ENCODE measurements at regions not wholly inside any gene's neighbourhood (a gene's known extent, or its start where the extent isn't known, plus 50 kb on each side); places are given as distances from the start of the nearest gene placed in this dataset.

- no TSS peak for BruUV-seq (replicated peaks)
- Histone ChIP-seq H3K9me3 (replicated peaks; ENCODE audit: control insufficient read depth, insufficient read depth, low read length) (no peaks in the 10 kb centered on the region), H3K9ac (replicated peaks; ENCODE audit: extremely low read depth, insufficient read depth, low read length) (no peak overlapping the region), H3K4me2 (ENCODE audit: insufficient read depth, low read length) (no peak overlapping the region), H3K36me3 (ENCODE audit: control insufficient read depth in 2 of 2, extremely low read depth in 1 of 2, insufficient read depth in 2 of 2, low read length in 2 of 2) (no peaks in the 10 kb centered on the region), H3K9me1 (replicated peaks; ENCODE audit: control insufficient read depth, extremely low read depth, insufficient read depth, low read length) (no peaks in the 10 kb centered on the region), H3K27me3 (ENCODE audit: control insufficient read depth in 2 of 2, insufficient read depth in 2 of 2, low read length in 2 of 2) (no peaks in the 10 kb centered on the region), H2AFZ (ENCODE audit: low read depth, low read length) (no peak overlapping the region), H3K27ac (ENCODE audit: insufficient read depth, low read depth, low read length) (no peak overlapping the region), H3K4me1 (ENCODE audit: control insufficient read depth, extremely low read depth, insufficient read depth, low read length) (no peaks in the 10 kb centered on the region), H4K20me1 (replicated peaks; ENCODE audit: control insufficient read depth, extremely low read depth, insufficient read depth, low read length) (no peaks in the 10 kb centered on the region), H3K4me3 (replicated peaks in 1 of 3; ENCODE audit: insufficient read depth in 1 of 3, low read depth in 1 of 3, low read length in 3 of 3) (no peak overlapping the region), H3K79me2 (ENCODE audit: control insufficient read depth, insufficient read depth, low read length) (no peaks in the 10 kb centered on the region)
- intact Hi-C loops (cut with micrococcal nuclease) (no loop called here), dilution Hi-C loops (cut with MboI; ENCODE audit: extremely low pct_ligation_motif_present, low sequenced_read_pairs) (no loop called here)
- DNase-seq (ENCODE audit: low read depth, low spot score) (peak; percentile 9), FAIRE-seq (no peak)
- CTCF ChIA-PET, result interaction anchor here (0.6 to 0.9 kb wide), 2 partner anchors 10 to 16 kb away, joined by 3 read pairs; no protein-coding TSS in a partner anchor
- peak; percentile 41 to 62 for TF ChIP-seq CTCF (IDR thresholded peaks at IDR 0.05; ENCODE audit: extremely low read depth in 1 of 2, insufficient read depth in 1 of 2, low read depth in 1 of 2, low read length in 2 of 2)
- no peak for TF ChIP-seq POLR2AphosphoS5 (IDR thresholded peaks at IDR 0.05; ENCODE audit: insufficient read depth, low read depth, low read length)
- POLR2A ChIA-PET, result no interaction called here
Measured at GRCh38 chr13:62512194-62513141, 1096.8 kb upstream of the PCDH20 start.

- intact Hi-C loops (cut with micrococcal nuclease) (no loop called here), dilution Hi-C loops (cut with MboI; ENCODE audit: extremely low pct_ligation_motif_present, low sequenced_read_pairs) (no loop called here)
- ChIA-PET CTCF (no interaction called here), POLR2A (no interaction called here)
- H3K9me3 ChIP-seq (replicated peaks; ENCODE audit: control insufficient read depth, insufficient read depth, low read length), result no peaks in the 10 kb centered on the region
- H2AFZ ChIP-seq (ENCODE audit: low read depth, low read length), result no peak overlapping the region
- no peak for TF ChIP-seq EZH2 (IDR thresholded peaks at IDR 0.05; ENCODE audit: borderline replicate concordance, low read depth, low read length, severe bottlenecking)
- no peak for TF ChIP-seq CTCF (IDR thresholded peaks at IDR 0.05; ENCODE audit: extremely low read depth in 1 of 2, insufficient read depth in 1 of 2, low read depth in 1 of 2, low read length in 2 of 2)
- TF ChIP-seq JUN (IDR thresholded peaks at IDR 0.05; ENCODE audit: borderline replicate concordance, insufficient read depth, insufficient read length, low read depth), result no peak
- no peaks in the 10 kb centered on the region for H3K27me3 ChIP-seq (ENCODE audit: control insufficient read depth in 2 of 2, insufficient read depth in 2 of 2, low read length in 2 of 2)
- DNase-seq (ENCODE audit: low read depth, low spot score), result no peak
- no TSS peak for BruUV-seq (replicated peaks)
- no peak for FAIRE-seq
- H3K9me1 ChIP-seq (replicated peaks; ENCODE audit: control insufficient read depth, extremely low read depth, insufficient read depth, low read length), result no peaks in the 10 kb centered on the region
- H3K4me1 ChIP-seq (ENCODE audit: control insufficient read depth, extremely low read depth, insufficient read depth, low read length), result no peaks in the 10 kb centered on the region
- no peak overlapping the region for H3K9ac ChIP-seq (replicated peaks; ENCODE audit: extremely low read depth, insufficient read depth, low read length)
- no peak overlapping the region for H3K4me3 ChIP-seq (replicated peaks in 1 of 3; ENCODE audit: insufficient read depth in 1 of 3, low read depth in 1 of 3, low read length in 3 of 3)
- H3K27ac ChIP-seq (ENCODE audit: insufficient read depth, low read depth, low read length), result no peak overlapping the region
- H3K4me2 ChIP-seq (ENCODE audit: insufficient read depth, low read length), result no peak overlapping the region
- no peaks in the 10 kb centered on the region for H3K36me3 ChIP-seq (ENCODE audit: control insufficient read depth in 2 of 2, extremely low read depth in 1 of 2, insufficient read depth in 2 of 2, low read length in 2 of 2)
- no peaks in the 10 kb centered on the region for H4K20me1 ChIP-seq (replicated peaks; ENCODE audit: control insufficient read depth, extremely low read depth, insufficient read depth, low read length)
- no peaks in the 10 kb centered on the region for H3K79me2 ChIP-seq (ENCODE audit: control insufficient read depth, insufficient read depth, low read length)
Measured at GRCh38 chr13:62510906-62511655, 1095.4 kb upstream of the PCDH20 start.

Measured in endothelial cell of umbilical vein (primary cell).